ENCODE measurements at regions not wholly inside any gene's neighbourhood (a gene's known extent, or its start where the extent isn't known, plus 50 kb on each side); places are given as distances from the start of the nearest gene placed in this dataset.

GRCh38 chr19:27746691-27747380 is 1466.1 kb downstream of the UQCRFS1 start:
- peaks cover 1% of the 10 kb centered on the region for H3K9me3 ChIP-seq (replicated peaks; ENCODE audit: control insufficient read depth, insufficient read depth, low read length)
- no peak overlapping the region for H3K27ac ChIP-seq (ENCODE audit: insufficient read depth, low read depth, low read length)
- no peak overlapping the region for H3K4me2 ChIP-seq (ENCODE audit: insufficient read depth, low read length)
- H3K36me3 ChIP-seq (ENCODE audit: control insufficient read depth in 2 of 2, extremely low read depth in 1 of 2, insufficient read depth in 2 of 2, low read length in 2 of 2) = no peaks in the 10 kb centered on the region
- FAIRE-seq = no peak
- no peaks in the 10 kb centered on the region for H3K79me2 ChIP-seq (ENCODE audit: control insufficient read depth, insufficient read depth, low read length)
- H2AFZ ChIP-seq (ENCODE audit: low read depth, low read length) = no peak overlapping the region
- BruUV-seq (replicated peaks) = no TSS peak
- intact Hi-C loops (cut with micrococcal nuclease) = no loop called here
- no peak for DNase-seq (ENCODE audit: low read depth, low spot score)
- dilution Hi-C loops (cut with MboI; ENCODE audit: extremely low pct_ligation_motif_present, low sequenced_read_pairs) = no loop called here
- no peaks in the 10 kb centered on the region for H4K20me1 ChIP-seq (replicated peaks; ENCODE audit: control insufficient read depth, extremely low read depth, insufficient read depth, low read length)
- ChIA-PET POLR2A (no interaction called here), CTCF (no interaction called here)
- TF ChIP-seq POLR2AphosphoS5 (IDR thresholded peaks at IDR 0.05; ENCODE audit: insufficient read depth, low read depth, low read length) (no peak), MAX (IDR thresholded peaks at IDR 0.05; ENCODE audit: insufficient read depth, insufficient read length) (no peak), JUN (IDR thresholded peaks at IDR 0.05; ENCODE audit: borderline replicate concordance, insufficient read depth, insufficient read length, low read depth) (no peak), EZH2 (IDR thresholded peaks at IDR 0.05; ENCODE audit: borderline replicate concordance, low read depth, low read length, severe bottlenecking) (no peak), MYC (IDR thresholded peaks at IDR 0.05; ENCODE audit: low read depth, low read length) (no peak), POLR2A (IDR thresholded peaks at IDR 0.05; ENCODE audit: low read depth, low read length) (no peak), GATA2 (IDR thresholded peaks at IDR 0.05; ENCODE audit: insufficient read depth, insufficient read length, low read depth, low read length) (no peak), FOS (IDR thresholded peaks at IDR 0.05; ENCODE audit: borderline replicate concordance, insufficient read depth, low read length) (no peak), CTCF (IDR thresholded peaks at IDR 0.05; ENCODE audit: extremely low read depth in 1 of 2, insufficient read depth in 1 of 2, low read depth in 1 of 2, low read length in 2 of 2) (no peak)
- no peaks in the 10 kb centered on the region for H3K4me1 ChIP-seq (ENCODE audit: control insufficient read depth, extremely low read depth, insufficient read depth, low read length)
- H3K9me1 ChIP-seq (replicated peaks; ENCODE audit: control insufficient read depth, extremely low read depth, insufficient read depth, low read length) = no peaks in the 10 kb centered on the region
- no peaks in the 10 kb centered on the region for H3K27me3 ChIP-seq (ENCODE audit: control insufficient read depth in 2 of 2, insufficient read depth in 2 of 2, low read length in 2 of 2)
- no peak overlapping the region for H3K4me3 ChIP-seq (replicated peaks in 1 of 3; ENCODE audit: insufficient read depth in 1 of 3, low read depth in 1 of 3, low read length in 3 of 3)
- H3K9ac ChIP-seq (replicated peaks; ENCODE audit: extremely low read depth, insufficient read depth, low read length) = no peak overlapping the region

Data from endothelial cell of umbilical vein (primary cell).